Vagina (tissue), 2 donors: ENCODE measurements at regions not wholly inside any gene's neighbourhood (a gene's known extent, or its start where the extent isn't known, plus 50 kb on each side); places are given as distances from the start of the nearest gene placed in this dataset.
"Not testable (repeated sequence)": the region's sequence is repeated elsewhere in the genome, so short reads cannot be mapped to it uniquely, and the experiment has no call there.

Source experiments
- POLR2A ChIP-seq, 2 donors: fragments of 450-650 bp; IDR thresholded peaks; one replicate each; pipeline ENCODE4 v1.6.1; 2017; ENCODE audit warnings: antibody characterized with exemption in 2 of 2, mild to moderate bottlenecking in 2 of 2, moderate library complexity in 2 of 2
- POLR2AphosphoS5 ChIP-seq, 2 donors: sonication (generic); formaldehyde crosslinking; IDR thresholded peaks; one replicate each; pipeline ENCODE4 v1.9.0; 2017; ENCODE audit warnings: antibody characterized with exemption in 2 of 2, mild to moderate bottlenecking in 2 of 2, low read depth in 1 of 2; ENCODE audit not compliant: insufficient read depth in 1 of 2
- TF ChIP-seq, protein P1 (sequence below), 3 experiments: fragments of 450-650 bp in 2 of 3; fragments of 200-600 bp in 1 of 3; sonication (generic) in 1 of 3; IDR thresholded peaks; one replicate each; pipeline ENCODE4 v1.5.1; 2017 to 2019; ENCODE audit warnings: antibody characterized with exemption in 3 of 3, mild to moderate bottlenecking in 2 of 3, moderate library complexity in 2 of 3

GRCh38 chr4:9556076-9556475 is 111.9 kb downstream of the DEFB131A start:
- TF ChIP-seq, protein P1, sequence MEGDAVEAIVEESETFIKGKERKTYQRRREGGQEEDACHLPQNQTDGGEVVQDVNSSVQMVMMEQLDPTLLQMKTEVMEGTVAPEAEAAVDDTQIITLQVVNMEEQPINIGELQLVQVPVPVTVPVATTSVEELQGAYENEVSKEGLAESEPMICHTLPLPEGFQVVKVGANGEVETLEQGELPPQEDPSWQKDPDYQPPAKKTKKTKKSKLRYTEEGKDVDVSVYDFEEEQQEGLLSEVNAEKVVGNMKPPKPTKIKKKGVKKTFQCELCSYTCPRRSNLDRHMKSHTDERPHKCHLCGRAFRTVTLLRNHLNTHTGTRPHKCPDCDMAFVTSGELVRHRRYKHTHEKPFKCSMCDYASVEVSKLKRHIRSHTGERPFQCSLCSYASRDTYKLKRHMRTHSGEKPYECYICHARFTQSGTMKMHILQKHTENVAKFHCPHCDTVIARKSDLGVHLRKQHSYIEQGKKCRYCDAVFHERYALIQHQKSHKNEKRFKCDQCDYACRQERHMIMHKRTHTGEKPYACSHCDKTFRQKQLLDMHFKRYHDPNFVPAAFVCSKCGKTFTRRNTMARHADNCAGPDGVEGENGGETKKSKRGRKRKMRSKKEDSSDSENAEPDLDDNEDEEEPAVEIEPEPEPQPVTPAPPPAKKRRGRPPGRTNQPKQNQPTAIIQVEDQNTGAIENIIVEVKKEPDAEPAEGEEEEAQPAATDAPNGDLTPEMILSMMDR (IDR thresholded peaks at IDR 0.05): not testable (repeated sequence)
- not testable (repeated sequence) for TF ChIP-seq POLR2AphosphoS5 (IDR thresholded peaks at IDR 0.05; ENCODE audit: insufficient read depth in 1 of 2, low read depth in 1 of 2); POLR2A (IDR thresholded peaks at IDR 0.05)
